WI38 (cell line): ENCODE measurements at regions not wholly inside any gene's neighbourhood (a gene's known extent, or its start where the extent isn't known, plus 50 kb on each side); places are given as distances from the start of the nearest gene placed in this dataset.
"Not testable (repeated sequence)": the region's sequence is repeated elsewhere in the genome, so short reads cannot be mapped to it uniquely, and the experiment has no call there.

Source experiments
- H3K4me3 ChIP-seq: 2 replicates; pipeline ENCODE4 v1.5.1; 2011; ENCODE audit warnings: low read depth, mild to moderate bottlenecking, control low read depth, low read length
- CTCF ChIP-seq: IDR thresholded peaks from 2 replicates; pipeline ENCODE4 v1.5.1; 2012; ENCODE audit warnings: low read depth, mild to moderate bottlenecking, control low read depth, low read length

- no peak for TF ChIP-seq CTCF
Observed at GRCh38 chr17:55983096-55983495, 170.2 kb upstream of the ANKFN1 start.

GRCh38 chr17:55986817-55987216, 166.5 kb upstream of the ANKFN1 start:
- no peak for TF ChIP-seq CTCF
- H3K4me3 ChIP-seq, result no peak overlapping the region

More at GRCh38 chr17:55983096-55983495, 170.2 kb upstream of the ANKFN1 start:
- H3K4me3 ChIP-seq, result no peak overlapping the region

GRCh38 chr17:55988861-55989260, 164.4 kb upstream of the ANKFN1 start:
- TF ChIP-seq CTCF, result no peak
- no peak overlapping the region for H3K4me3 ChIP-seq

- TF ChIP-seq CTCF, result no peak
- H3K4me3 ChIP-seq, result no peak overlapping the region
Observed at GRCh38 chr17:55990332-55991006, 162.8 kb upstream of the ANKFN1 start.

GRCh38 chr17:55996826-55997225, 156.4 kb upstream of the ANKFN1 start:
- no peak overlapping the region for H3K4me3 ChIP-seq

GRCh38 chr17:56000411-56000810, 152.9 kb upstream of the ANKFN1 start:
- no peak overlapping the region for H3K4me3 ChIP-seq
- TF ChIP-seq CTCF, result no peak

More at GRCh38 chr17:55996826-55997225, 156.4 kb upstream of the ANKFN1 start:
- TF ChIP-seq CTCF, result peak; percentile 13; the same call in 1 of the 2 replicates

GRCh38 chr17:56002656-56003055, 150.6 kb upstream of the ANKFN1 start:
- H3K4me3 ChIP-seq, result not testable (repeated sequence)
